K562 (cell line): ENCODE measurements at regions not wholly inside any gene's neighbourhood (a gene's known extent, or its start where the extent isn't known, plus 50 kb on each side); places are given as distances from the start of the nearest gene placed in this dataset.

Experiments
- GATAD2B ChIP-seq: fragments of 450-650 bp; IDR thresholded peaks from 2 replicates; pipeline ENCODE4 v1.6.1; 2017; ENCODE audit warnings: mild to moderate bottlenecking, borderline replicate concordance
- SP1 ChIP-seq: sonication (generic); formaldehyde crosslinking; IDR thresholded peaks from 2 replicates; pipeline ENCODE4 v1.8.1; 2022; ENCODE audit warnings: mild to moderate bottlenecking, missing genetic modification reagents
- UBTF ChIP-seq, 2 experiments: IDR thresholded peaks; 2 replicates each; pipeline ENCODE4 v1.6.1; 2012; ENCODE audit warnings: improper control_type of control experiment in 2 of 2, low read depth in 2 of 2, low read length in 2 of 2, borderline replicate concordance in 1 of 2
- ZBTB34 ChIP-seq: fragments of 250-450 bp; sonication (Bioruptor Pico); IDR thresholded peaks from 2 replicates; pipeline ENCODE4 v1.8.0; 2021; ENCODE audit warnings: mild to moderate bottlenecking, moderate library complexity
- TF ChIP-seq, protein P1 (sequence below): fragments of 250-450 bp; sonication (Bioruptor Pico); IDR thresholded peaks from 2 replicates; pipeline ENCODE4 v1.5.0; 2020; ENCODE audit warnings: mild to moderate bottlenecking

DNA sequence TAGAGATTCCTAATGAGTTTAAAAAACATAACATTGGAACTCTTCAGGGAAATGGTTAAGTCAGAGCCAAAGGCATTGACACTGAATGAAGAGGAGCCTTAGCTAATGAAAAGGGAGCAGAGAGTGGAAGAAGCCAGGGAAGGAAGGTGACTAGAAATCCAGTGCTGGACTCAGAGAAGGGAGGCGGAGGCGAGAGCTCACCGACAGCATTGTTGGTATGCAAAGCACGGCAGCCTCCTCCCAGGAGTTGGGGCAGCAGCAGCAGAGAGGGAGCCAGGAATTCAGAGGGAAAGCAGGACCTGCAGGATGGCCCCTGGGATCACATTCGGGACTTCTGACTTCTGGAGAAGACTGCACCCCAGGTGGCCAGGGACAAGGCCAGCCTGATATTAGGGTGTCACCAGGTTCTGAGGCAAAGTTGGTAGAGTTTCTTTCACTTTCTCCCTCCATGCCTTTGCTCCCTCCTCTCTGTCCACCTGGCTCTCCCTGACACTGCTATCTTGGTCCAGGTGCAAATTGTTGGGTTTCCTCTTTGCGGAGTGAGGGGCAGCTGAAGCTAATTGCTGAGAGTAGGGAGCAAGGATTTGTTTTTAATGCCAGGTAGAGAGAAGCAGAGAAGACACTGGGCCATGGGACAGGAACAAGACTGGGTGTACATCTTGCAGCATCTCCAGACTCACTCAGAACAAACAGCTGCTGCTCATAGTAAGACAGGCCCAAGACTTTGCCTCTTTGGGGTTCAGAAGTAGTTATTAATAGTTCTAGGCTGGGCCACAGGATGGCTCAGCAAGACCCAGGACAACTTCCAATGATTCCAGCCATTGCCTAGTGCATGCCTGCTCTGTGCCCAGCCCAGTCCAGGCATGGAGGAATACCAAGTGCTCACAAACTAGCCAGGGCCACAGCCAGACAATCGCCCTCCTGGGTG is 157.9 kb downstream of the TLE3 start (continued):
- TF ChIP-seq UBTF (IDR thresholded peaks at IDR 0.05; ENCODE audit: borderline replicate concordance in 1 of 2, low read depth in 2 of 2, low read length in 2 of 2) (no peak), GATAD2B (no peak), ZBTB34 (no peak), SP1 (CRISPR knock-in tag) (no peak)
- TF ChIP-seq, protein P1, sequence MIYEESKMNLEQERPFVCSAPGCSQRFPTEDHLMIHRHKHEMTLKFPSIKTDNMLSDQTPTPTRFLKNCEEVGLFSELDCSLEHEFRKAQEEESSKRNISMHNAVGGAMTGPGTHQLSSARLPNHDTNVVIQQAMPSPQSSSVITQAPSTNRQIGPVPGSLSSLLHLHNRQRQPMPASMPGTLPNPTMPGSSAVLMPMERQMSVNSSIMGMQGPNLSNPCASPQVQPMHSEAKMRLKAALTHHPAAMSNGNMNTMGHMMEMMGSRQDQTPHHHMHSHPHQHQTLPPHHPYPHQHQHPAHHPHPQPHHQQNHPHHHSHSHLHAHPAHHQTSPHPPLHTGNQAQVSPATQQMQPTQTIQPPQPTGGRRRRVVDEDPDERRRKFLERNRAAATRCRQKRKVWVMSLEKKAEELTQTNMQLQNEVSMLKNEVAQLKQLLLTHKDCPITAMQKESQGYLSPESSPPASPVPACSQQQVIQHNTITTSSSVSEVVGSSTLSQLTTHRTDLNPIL (CRISPR knock-in tag) = no peak
